ENCODE measurements at regions not wholly inside any gene's neighbourhood (a gene's known extent, or its start where the extent isn't known, plus 50 kb on each side); places are given as distances from the start of the nearest gene placed in this dataset.

DNA sequence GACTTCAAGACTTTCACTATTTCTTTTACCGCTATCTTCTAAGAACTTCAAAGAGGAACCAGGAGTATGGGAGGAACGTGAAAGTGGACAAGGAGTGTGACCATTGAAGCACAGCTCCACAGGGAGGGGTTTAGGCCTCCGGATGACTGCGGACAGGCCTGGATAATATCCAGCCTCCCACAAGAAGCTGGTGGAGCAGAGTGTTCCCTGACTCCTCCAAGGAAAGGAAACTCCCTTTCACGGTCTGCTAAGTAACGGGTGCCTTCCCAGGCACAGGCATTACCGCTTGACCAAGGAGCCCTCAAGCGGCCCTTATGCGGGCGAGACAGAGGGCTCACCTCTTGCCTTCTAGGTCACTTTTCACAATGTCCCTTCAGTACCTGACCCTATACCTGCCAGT lies 267.0 kb downstream of the RPL10L start:
- DNase-seq (ENCODE audit: low read depth), result peak; percentile 67
- TF ChIP-seq, protein P1, sequence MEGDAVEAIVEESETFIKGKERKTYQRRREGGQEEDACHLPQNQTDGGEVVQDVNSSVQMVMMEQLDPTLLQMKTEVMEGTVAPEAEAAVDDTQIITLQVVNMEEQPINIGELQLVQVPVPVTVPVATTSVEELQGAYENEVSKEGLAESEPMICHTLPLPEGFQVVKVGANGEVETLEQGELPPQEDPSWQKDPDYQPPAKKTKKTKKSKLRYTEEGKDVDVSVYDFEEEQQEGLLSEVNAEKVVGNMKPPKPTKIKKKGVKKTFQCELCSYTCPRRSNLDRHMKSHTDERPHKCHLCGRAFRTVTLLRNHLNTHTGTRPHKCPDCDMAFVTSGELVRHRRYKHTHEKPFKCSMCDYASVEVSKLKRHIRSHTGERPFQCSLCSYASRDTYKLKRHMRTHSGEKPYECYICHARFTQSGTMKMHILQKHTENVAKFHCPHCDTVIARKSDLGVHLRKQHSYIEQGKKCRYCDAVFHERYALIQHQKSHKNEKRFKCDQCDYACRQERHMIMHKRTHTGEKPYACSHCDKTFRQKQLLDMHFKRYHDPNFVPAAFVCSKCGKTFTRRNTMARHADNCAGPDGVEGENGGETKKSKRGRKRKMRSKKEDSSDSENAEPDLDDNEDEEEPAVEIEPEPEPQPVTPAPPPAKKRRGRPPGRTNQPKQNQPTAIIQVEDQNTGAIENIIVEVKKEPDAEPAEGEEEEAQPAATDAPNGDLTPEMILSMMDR (conservative IDR thresholded peaks at IDR 0.05; ENCODE audit: low read depth, low read length), result no peak
- H3K4me3 ChIP-seq (ENCODE audit: low read depth, low read length), result no peak overlapping the region

DNA sequence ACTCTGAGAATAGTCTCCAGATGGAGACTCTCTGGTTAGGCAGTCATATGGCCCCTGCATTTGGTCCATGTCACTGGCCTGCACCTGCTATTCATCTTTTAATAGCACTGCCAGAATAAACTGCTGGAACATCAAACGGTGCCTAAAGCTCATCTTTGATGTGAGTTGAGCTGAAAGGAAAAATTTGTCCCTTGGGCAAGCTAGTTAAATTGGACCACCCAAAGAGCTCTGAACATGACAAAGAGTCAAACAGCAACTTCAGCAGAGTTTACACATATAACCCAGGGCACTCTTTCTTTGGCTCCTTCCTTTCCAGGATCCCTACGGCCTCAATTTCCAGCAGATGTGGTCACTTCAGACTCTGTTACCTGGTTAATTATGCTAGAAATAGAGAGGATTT lies 269.9 kb downstream of the RPL10L start:
- H3K4me3 ChIP-seq (ENCODE audit: low read depth, low read length), result no peak overlapping the region
- TF ChIP-seq, protein P1 (conservative IDR thresholded peaks at IDR 0.05; ENCODE audit: low read depth, low read length), result no peak
- DNase-seq (ENCODE audit: low read depth), result no peak

DNA sequence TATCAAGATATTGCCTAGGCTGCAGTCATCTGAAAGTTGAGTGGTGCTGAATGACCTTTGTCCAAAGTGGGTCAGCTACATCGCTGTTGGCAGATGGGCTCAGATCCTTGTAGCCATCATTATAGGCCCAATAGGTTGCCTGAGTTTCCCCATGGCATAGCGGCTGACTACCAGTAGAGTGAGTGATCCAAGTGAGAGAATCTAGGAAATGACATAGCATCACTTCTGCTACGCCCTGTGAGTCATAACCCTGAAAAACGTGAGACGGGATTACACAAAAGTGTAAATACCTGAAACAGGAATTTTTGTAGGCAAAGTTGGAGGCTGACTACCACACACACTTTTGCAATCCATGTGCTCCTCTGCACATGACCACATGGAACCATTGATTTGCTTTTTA lies 273.3 kb downstream of the RPL10L start:
- TF ChIP-seq, protein P1 (conservative IDR thresholded peaks at IDR 0.05; ENCODE audit: low read depth, low read length), result no peak
- no peak for DNase-seq (ENCODE audit: low read depth)
- no peak overlapping the region for H3K4me3 ChIP-seq (ENCODE audit: low read depth, low read length)

DNA sequence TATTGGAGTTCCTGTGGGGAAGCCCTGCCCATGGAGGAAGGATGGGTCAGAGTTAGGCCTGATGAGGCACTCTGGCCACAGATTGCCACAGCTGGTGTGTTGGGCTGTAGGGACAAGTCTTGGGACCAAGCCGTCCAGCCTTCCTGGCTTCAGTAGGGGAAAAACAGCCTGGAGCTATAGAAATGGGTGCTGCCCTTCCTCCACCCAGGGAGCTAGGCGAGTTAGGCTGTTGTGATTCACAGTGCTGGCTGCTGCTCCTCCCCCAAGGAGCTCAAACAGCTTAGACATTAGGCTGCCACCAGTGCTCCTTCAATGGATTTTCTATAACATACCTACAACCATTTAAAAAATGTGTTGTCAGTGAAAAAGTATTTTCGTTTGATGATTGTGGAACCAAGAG lies 274.3 kb downstream of the RPL10L start:
- no peak for DNase-seq (ENCODE audit: low read depth)
- TF ChIP-seq, protein P1 (conservative IDR thresholded peaks at IDR 0.05; ENCODE audit: low read depth, low read length), result no peak

DNA sequence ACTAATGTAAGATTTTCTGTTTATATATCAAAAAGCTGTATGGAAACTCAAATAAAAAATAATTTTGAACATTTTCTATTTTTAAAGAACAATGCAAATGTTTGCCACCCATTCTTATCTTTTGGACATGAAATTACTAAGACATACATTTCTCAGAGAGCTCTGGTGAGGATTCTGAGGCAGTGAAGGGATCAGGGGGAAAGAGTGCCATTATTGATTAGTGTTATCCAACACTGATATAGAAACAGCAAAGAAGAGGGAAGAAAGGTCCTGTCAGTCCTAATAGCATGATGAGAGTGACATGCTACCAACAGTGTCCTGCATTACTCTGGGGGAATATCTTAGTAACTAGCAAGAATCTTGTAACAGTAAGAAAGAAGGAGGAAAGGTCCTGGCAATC lies 282.2 kb downstream of the RPL10L start:
- no peak overlapping the region for H3K4me3 ChIP-seq (ENCODE audit: low read depth, low read length)
- TF ChIP-seq, protein P1 (conservative IDR thresholded peaks at IDR 0.05; ENCODE audit: low read depth, low read length), result no peak
- no peak for DNase-seq (ENCODE audit: low read depth)

More for the DNA sequence above, 274.3 kb downstream of the RPL10L start:
- no peak overlapping the region for H3K4me3 ChIP-seq (ENCODE audit: low read depth, low read length)

DNA sequence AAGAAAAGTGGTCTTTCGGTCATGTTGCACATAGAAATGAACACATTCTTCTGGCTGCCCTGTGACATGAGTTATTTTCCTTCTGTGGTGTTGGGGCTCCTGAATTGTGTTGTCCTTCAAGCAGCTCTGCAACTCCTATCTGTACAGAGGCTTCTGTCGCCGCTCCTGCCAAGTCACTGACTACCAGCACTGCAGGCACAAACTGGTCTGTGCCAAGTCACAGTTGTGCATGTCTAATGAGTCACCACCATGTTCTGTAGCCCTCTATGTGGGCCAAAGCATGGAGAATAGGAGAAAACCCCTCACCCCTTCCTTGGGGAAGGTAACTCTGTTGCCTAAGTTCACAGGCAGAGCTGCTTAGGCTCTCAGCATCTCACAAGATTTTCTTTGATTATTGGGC lies 283.3 kb downstream of the RPL10L start:
- DNase-seq (ENCODE audit: low read depth), result no peak
- H3K4me3 ChIP-seq (ENCODE audit: low read depth, low read length), result no peak overlapping the region
- TF ChIP-seq, protein P1 (conservative IDR thresholded peaks at IDR 0.05; ENCODE audit: low read depth, low read length), result no peak

DNA sequence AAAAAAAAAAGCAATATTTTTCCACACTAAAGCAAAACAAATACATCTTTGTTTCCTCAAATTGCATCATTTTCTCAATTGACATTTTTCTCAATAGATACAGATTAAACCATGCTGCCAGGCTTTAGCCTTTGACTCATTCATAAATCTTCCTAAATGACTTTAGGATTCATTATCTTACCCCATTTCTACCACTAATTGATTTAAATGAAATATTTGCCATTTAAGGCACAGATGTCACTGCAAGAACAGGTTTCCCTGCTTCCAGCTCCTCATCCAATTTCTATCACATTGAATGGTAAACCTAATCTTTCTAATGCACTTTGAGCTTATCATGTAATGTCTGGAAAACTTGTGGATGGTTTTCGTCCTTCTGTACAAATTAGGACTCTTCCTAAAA lies 298.7 kb downstream of the RPL10L start:
- H3K4me3 ChIP-seq (ENCODE audit: low read depth, low read length), result no peak overlapping the region
- TF ChIP-seq, protein P1 (conservative IDR thresholded peaks at IDR 0.05; ENCODE audit: low read depth, low read length), result no peak
- DNase-seq (ENCODE audit: low read depth), result no peak
